8988T (cell line): ENCODE measurements at regions not wholly inside any gene's neighbourhood (a gene's known extent, or its start where the extent isn't known, plus 50 kb on each side); places are given as distances from the start of the nearest gene placed in this dataset.
"Not testable (repeated sequence)": the region's sequence is repeated elsewhere in the genome, so short reads cannot be mapped to it uniquely, and the experiment has no call there.

Experiments used
- DNase-seq: peaks from one replicate; pipeline ENCODE4 v3.0.0; 2011

DNA sequence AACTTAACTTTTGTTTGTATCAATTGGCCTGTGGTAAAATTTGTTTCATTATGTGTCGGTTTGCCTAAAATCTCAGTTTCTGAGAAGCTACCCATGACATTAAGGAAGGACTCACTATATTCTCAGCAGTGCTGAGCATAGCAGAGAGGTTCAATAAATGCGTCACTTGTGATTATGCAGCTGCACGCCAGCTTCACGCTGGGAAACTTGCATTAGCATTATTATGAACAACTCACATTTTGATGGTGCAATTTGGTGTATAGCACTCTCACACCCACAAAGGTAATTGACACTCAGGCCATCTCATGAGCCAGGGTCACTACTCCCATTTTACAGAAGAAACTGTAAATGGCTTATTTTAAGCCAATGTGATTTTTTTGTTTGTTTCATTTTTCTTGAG, 80.6 kb upstream of the SALL1 start:
- DNase-seq = no peak

DNA sequence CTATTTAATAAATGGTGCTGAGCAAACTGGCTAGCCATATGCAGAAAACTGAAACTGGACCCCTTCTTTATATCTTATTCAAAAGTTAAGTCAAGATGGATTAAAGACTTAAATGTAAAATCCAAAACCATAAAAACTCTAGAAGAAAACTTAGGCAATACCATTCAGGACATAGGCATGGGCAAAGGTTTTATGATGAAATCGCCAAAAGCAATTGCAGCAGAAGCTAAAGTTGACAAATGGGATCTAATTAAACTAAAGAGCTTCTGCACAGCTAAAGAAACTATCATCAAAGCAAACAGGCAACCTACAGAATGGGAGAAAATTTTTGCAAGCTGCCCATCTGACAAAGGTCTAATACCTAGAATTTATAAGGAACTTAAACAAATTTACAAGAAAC, 79.0 kb upstream of the SALL1 start:
- DNase-seq = not testable (repeated sequence)

DNA sequence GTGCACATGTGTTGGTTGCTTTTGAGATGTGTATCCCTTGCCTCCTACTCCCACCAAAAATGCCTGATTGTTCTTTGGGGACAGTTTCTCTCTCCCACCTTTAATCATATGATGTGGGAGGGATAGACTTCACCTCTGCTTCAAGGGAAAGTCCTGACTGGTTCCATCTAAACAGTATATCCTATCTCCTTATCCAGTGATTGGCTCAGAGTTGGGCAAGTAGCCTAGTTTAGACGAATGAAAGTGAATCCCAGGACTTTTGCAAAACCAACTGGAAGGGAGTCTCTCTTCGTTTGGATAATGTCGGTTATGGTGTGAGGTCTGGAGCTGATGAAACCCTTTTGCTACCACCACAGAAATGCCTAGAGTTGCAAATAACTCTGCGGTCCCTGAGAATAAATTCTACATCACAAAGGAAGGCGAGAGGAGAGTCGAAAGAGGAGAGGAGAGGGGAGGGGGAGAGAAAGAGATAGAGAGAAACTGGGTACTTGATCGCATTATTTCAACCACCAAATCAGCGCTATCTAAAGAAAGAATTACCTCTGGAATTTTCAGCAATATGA, 77.1 kb upstream of the SALL1 start:
- no peak for DNase-seq

DNA sequence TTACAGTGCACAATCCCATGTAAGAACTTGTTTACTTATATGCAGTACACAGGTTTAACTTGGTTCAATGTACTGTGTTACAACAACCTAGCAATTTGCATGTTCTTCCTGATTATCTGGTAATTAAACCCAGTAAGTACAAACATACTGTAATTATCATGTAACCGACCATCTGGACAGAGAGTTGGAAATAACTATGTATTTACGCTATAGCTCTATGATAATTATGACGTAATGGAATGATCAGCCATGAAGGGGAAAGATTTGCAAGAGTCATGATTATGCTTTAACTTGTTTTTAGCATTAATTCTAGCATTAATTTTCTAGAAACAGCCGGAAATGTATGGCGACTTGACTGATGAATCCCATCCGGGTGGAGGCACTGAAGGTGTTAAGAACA, 74.8 kb upstream of the SALL1 start:
- no peak for DNase-seq

DNA sequence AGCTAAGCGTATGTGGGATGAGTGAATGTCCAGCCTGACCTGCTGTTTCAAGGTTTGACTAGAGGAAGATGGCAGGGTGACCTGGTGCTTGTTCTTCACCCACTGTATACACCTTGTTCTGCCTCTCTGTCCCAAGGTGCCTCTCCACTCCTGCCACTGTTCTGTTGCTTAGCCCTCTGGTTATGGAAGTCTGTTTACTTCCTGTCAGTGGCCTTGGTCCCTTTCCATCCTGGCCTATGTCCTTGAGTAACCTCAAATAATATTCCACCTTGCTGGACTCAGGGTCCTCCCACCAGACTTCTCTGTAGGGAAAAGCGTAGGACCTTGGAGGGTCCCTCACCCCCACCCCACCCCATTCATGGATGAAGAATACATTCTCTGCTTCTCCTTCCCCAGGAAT, 73.2 kb upstream of the SALL1 start:
- no peak for DNase-seq

DNA sequence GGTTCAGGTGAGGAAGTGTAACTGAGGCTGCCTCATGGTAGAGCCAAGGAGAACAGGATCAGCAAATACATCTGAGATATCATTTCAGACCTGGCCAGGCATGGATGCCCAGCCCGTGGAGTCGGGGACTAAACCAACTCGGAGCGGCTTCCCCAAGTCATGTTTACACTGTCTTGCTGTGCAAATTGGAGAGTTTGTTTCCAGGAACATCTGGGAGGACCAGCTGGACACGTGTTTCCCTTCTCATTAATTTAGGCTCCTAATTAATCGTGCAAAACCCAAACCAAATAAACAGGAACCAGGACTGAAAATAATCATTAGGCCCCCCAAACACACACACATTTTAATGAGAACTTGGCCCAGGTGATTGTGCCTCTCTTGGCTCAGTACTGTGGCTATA, 70.9 kb upstream of the SALL1 start:
- DNase-seq = no peak

DNA sequence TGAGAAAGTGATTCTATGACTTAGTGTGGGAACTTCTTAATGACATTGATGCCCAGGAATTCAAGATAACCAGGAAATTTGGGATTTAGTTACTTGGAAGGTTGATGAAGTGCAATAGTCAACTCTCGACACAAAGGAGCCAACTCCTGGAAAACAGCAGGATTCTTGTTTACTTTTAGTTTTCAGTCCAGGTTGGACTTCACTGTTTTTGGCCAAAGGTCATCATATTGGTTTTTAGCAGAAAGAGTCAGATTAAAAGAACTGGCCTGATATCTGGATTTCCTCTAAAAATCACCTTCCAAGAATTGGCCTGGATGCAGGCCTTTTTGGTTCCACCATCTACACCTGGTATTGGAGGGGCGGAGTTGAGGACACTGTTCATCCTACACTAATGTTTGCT, 60.1 kb upstream of the SALL1 start:
- no peak for DNase-seq

DNA sequence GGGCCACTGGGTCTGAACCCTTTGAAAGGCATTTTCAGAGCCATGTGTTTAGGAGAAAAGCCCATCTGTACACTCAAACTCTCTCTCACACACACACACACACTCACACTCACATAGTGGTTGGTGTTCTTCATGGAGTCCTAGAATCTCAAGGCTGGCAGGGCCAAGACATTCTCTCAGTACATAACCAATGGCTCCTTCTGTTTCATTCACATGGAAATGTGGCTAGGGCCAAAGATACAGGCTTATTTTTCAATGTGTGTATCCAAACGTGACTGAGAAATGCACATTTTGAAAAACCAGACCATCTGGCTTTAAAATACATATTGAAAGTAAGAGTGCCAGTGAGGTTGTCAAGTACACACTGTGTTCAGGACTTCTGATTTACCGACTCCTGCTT, 59.0 kb upstream of the SALL1 start:
- DNase-seq = no peak

DNA sequence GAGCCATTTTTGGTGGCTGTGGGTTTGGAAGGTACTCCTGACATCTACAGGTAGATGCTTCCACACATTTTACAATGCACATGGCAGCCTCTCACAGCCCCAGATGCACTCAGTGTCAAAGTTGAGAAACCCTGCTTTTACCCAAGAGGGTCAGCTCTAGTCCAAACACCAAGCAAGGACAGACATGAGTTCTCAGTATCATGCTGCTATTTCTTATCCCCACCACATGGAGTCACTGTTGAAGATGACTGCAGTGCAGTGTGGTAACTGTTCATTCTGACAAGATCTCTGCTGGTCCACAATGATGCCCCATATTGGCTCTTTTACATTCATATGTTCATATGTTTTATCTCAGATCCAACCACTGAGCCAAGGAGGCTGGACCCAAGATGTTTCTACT, 50.5 kb upstream of the SALL1 start:
- DNase-seq = no peak
